Caco-2 (cell line): ENCODE measurements at regions not wholly inside any gene's neighbourhood (a gene's known extent, or its start where the extent isn't known, plus 50 kb on each side); places are given as distances from the start of the nearest gene placed in this dataset.

Source experiments
- BruUV-seq: library from RNA; stranded (reverse); fragments of 400-500 nt; replicated peaks from 2 replicates; lab custom pipeline; 2021; lab: Mats Ljungman, UMichigan
- CTCF ChIA-PET: fragments of 300-600 bp; sonication (Branson Sonifier 250); formaldehyde crosslinking; loops from one replicate; lab custom pipeline; 2022; ENCODE audit warnings: antibody characterized with exemption; lab: Charles Lee
- POLR2A ChIA-PET: fragments of 300-600 bp; sonication (Branson Sonifier 250); formaldehyde crosslinking; loops from one replicate; lab custom pipeline; 2022; ENCODE audit warnings: antibody characterized with exemption; lab: Charles Lee
- DNase-seq, 2 experiments: peaks; one replicate each; pipeline versions ENCODE4 v3.0.0 to v3.0.0-alpha.2; 2020 to 2022
- H3K27me3 ChIP-seq: replicated peaks from 2 replicates; pipeline ENCODE4 v1.6.0; 2011; ENCODE audit warnings: low read length; ENCODE audit not compliant: control insufficient read depth, insufficient read depth
- H3K36me3 ChIP-seq: 2 replicates; pipeline ENCODE4 v1.5.1; 2011; ENCODE audit warnings: low read length; ENCODE audit not compliant: control insufficient read depth, insufficient read depth
- H3K4me1 ChIP-seq: fragments of 250-450 bp; sonication (Bioruptor Pico); 2 replicates; pipeline ENCODE4 v1.5.1; 2020; ENCODE audit warnings: mild to moderate bottlenecking
- H3K4me3 ChIP-seq: 2 replicates; pipeline ENCODE4 v1.5.1; 2011; ENCODE audit warnings: low read depth, mild to moderate bottlenecking, control low read depth, low read length
- H3K9me3 ChIP-seq: fragments of 250-450 bp; sonication (Bioruptor Pico); 2 replicates; pipeline ENCODE4 v1.5.1; 2020; ENCODE audit warnings: mild to moderate bottlenecking, moderate library complexity
- H3K27ac Mint-ChIP-seq: one replicate; pipeline ENCODE4 v1.8.0; 2022; ENCODE audit warnings: mixed read lengths; ENCODE audit not compliant: unreplicated experiment
- H3K27me3 Mint-ChIP-seq: one replicate; pipeline ENCODE4 v1.8.0; 2022; ENCODE audit warnings: mixed read lengths; ENCODE audit not compliant: insufficient read depth, unreplicated experiment
- H3K36me3 Mint-ChIP-seq: one replicate; pipeline ENCODE4 v1.8.0; 2022; ENCODE audit warnings: mild to moderate bottlenecking, mixed read lengths; ENCODE audit not compliant: insufficient read depth, unreplicated experiment
- H3K4me1 Mint-ChIP-seq: one replicate; pipeline ENCODE4 v1.8.0; 2022; ENCODE audit warnings: low read depth, mixed read lengths; ENCODE audit not compliant: unreplicated experiment
- H3K4me3 Mint-ChIP-seq: one replicate; pipeline ENCODE4 v1.8.0; 2022; ENCODE audit warnings: mild to moderate bottlenecking, moderate library complexity, mixed read lengths; ENCODE audit not compliant: unreplicated experiment
- H3K9me3 Mint-ChIP-seq: one replicate; pipeline ENCODE4 v1.8.0; 2022; ENCODE audit warnings: mixed read lengths; ENCODE audit not compliant: unreplicated experiment
- CTCF ChIP-seq, 2 experiments: fragments of 200-600 bp in 1 of 2; IDR thresholded peaks; 1 replicate in 1 of 2; 2 replicates in 1 of 2; pipeline versions ENCODE4 v1.5.1 to v1.8.0; 2011 to 2022; ENCODE audit warnings: antibody characterized with exemption in 1 of 2, control low read depth in 1 of 2, inconsistent platforms in 1 of 2, low read depth in 1 of 2, low read length in 1 of 2, mild to moderate bottlenecking in 1 of 2, moderate library complexity in 1 of 2; ENCODE audit not compliant: insufficient read depth in 1 of 2, severe bottlenecking in 1 of 2, unreplicated experiment in 1 of 2
- intact Hi-C: fragments of 100-400 bp; cut with micrococcal nuclease; formaldehyde crosslinking; loops from one replicate; pipeline ENCODE4 v1.10.0; 2022; ENCODE audit not compliant: unreplicated experiment

GRCh38 chr3:148360051-148360450 lies 337.7 kb upstream of the AGTR1 start:
- DNase-seq, result no peak
- Histone ChIP-seq H3K9me3 (no peaks in the 10 kb centered on the region), H3K36me3 (no peaks in the 10 kb centered on the region), H3K4me3 (no peak overlapping the region), H3K4me1 (no peaks in the 10 kb centered on the region), H3K27me3 (no peaks in the 10 kb centered on the region; the same call in 1 of the 2 replicates)
- Mint-ChIP-seq H3K9me3 (no peaks in the 10 kb centered on the region), H3K4me3 (no peak overlapping the region), H3K27ac (no peak overlapping the region), H3K4me1 (no peaks in the 10 kb centered on the region), H3K27me3 (peaks cover 11% of the 10 kb centered on the region), H3K36me3 (no peaks in the 10 kb centered on the region)
- BruUV-seq, result no TSS peak
- intact Hi-C loops, result no loop called here
- TF ChIP-seq CTCF (IDR thresholded peaks at IDR 0.05; ENCODE audit: insufficient read depth in 1 of 2, low read depth in 1 of 2, low read length in 1 of 2, severe bottlenecking in 1 of 2, unreplicated experiment in 1 of 2), result no peak
- ChIA-PET CTCF (no interaction called here), POLR2A (no interaction called here)

GRCh38 chr3:148366743-148367410 lies 330.8 kb upstream of the AGTR1 start:
- ChIA-PET POLR2A (no interaction called here), CTCF (no interaction called here)
- Mint-ChIP-seq H3K4me1 (no peaks in the 10 kb centered on the region), H3K27me3 (peaks cover 7% of the 10 kb centered on the region), H3K36me3 (no peaks in the 10 kb centered on the region), H3K4me3 (no peak overlapping the region), H3K27ac (no peak overlapping the region), H3K9me3 (no peaks in the 10 kb centered on the region)
- H3K9me3 ChIP-seq, result no peaks in the 10 kb centered on the region
- intact Hi-C loops, result loop anchor here (1.0 kb wide), 1 partner anchor 58 kb away; no protein-coding TSS in a partner anchor
- no peaks in the 10 kb centered on the region for H3K36me3 ChIP-seq
- no TSS peak for BruUV-seq
- no peaks in the 10 kb centered on the region for H3K4me1 ChIP-seq
- no peak for DNase-seq
- H3K27me3 ChIP-seq, result no peaks in the 10 kb centered on the region; the same call in 1 of the 2 replicates
- no peak overlapping the region for H3K4me3 ChIP-seq
- TF ChIP-seq CTCF (IDR thresholded peaks at IDR 0.05; ENCODE audit: insufficient read depth in 1 of 2, low read depth in 1 of 2, low read length in 1 of 2, severe bottlenecking in 1 of 2, unreplicated experiment in 1 of 2), result no peak

GRCh38 chr3:148367756-148368155 lies 329.9 kb upstream of the AGTR1 start:
- Mint-ChIP-seq H3K27me3 (peaks cover 7% of the 10 kb centered on the region), H3K4me3 (no peak overlapping the region), H3K36me3 (no peaks in the 10 kb centered on the region), H3K4me1 (no peaks in the 10 kb centered on the region), H3K27ac (no peak overlapping the region), H3K9me3 (no peaks in the 10 kb centered on the region)
- Histone ChIP-seq H3K36me3 (no peaks in the 10 kb centered on the region), H3K9me3 (no peaks in the 10 kb centered on the region), H3K27me3 (no peaks in the 10 kb centered on the region; the same call in 1 of the 2 replicates), H3K4me1 (no peaks in the 10 kb centered on the region), H3K4me3 (no peak overlapping the region)
- BruUV-seq, result no TSS peak
- ChIA-PET POLR2A (no interaction called here), CTCF (no interaction called here)
- no peak for TF ChIP-seq CTCF (IDR thresholded peaks at IDR 0.05; ENCODE audit: insufficient read depth in 1 of 2, low read depth in 1 of 2, low read length in 1 of 2, severe bottlenecking in 1 of 2, unreplicated experiment in 1 of 2)
- DNase-seq, result no peak
- intact Hi-C loops, result no loop called here
